RCC 7860 (cell line): ENCODE measurements at regions not wholly inside any gene's neighbourhood (a gene's known extent, or its start where the extent isn't known, plus 50 kb on each side); places are given as distances from the start of the nearest gene placed in this dataset.
"Not testable (repeated sequence)": the region's sequence is repeated elsewhere in the genome, so short reads cannot be mapped to it uniquely, and the experiment has no call there.

Experiments
- DNase-seq: peaks from one replicate; pipeline ENCODE4 v3.0.0-alpha.2; 2015; ENCODE audit warnings: low spot score
- FAIRE-seq: peaks from 2 replicates; lab custom pipeline; 2012; peaks lifted over from hg19 to GRCh38; lab: Jason Lieb, UNC

GRCh38 chr2:357811-358210 is 69.9 kb upstream of the ALKAL2 start:
- FAIRE-seq = no peak
- no peak for DNase-seq

- not testable (repeated sequence) for FAIRE-seq, DNase-seq
These were observed 68.4 kb upstream of the ALKAL2 start for GRCh38 chr2:356304-356703.

- FAIRE-seq (no peak), DNase-seq (no peak)
These were observed 67.9 kb upstream of the ALKAL2 start for GRCh38 chr2:355773-356172.

- DNase-seq (no peak), FAIRE-seq (no peak)
These were observed 64.8 kb upstream of the ALKAL2 start for GRCh38 chr2:352696-353095.

GRCh38 chr2:349390-349789 is 61.5 kb upstream of the ALKAL2 start:
- DNase-seq = no peak

GRCh38 chr2:348361-348916 is 60.5 kb upstream of the ALKAL2 start:
- DNase-seq (no peak), FAIRE-seq (no peak)

More at GRCh38 chr2:349390-349789, 61.5 kb upstream of the ALKAL2 start:
- FAIRE-seq = no peak

GRCh38 chr2:344811-345210 is 56.9 kb upstream of the ALKAL2 start:
- FAIRE-seq = no peak
- no peak for DNase-seq

- FAIRE-seq (no peak), DNase-seq (no peak)
These were observed 55.5 kb upstream of the ALKAL2 start for GRCh38 chr2:343355-343754.

GRCh38 chr2:341912-342311 is 54.0 kb upstream of the ALKAL2 start:
- FAIRE-seq (no peak), DNase-seq (no peak)

- no peak for FAIRE-seq
- no peak for DNase-seq
These were observed 53.2 kb upstream of the ALKAL2 start for GRCh38 chr2:341017-341542.
